PC-3 (cell line): ENCODE measurements at regions not wholly inside any gene's neighbourhood (a gene's known extent, or its start where the extent isn't known, plus 50 kb on each side); places are given as distances from the start of the nearest gene placed in this dataset.

Experiments
- CTCF ChIP-seq: fragments of 300-600 bp; sonication (generic); conservative IDR thresholded peaks from 2 replicates; pipeline ENCODE4 v1.5.1; 2017; ENCODE audit warnings: antibody characterized with exemption, low read depth, mild to moderate bottlenecking, low read length
- EZH2 ChIP-seq: fragments of 300-600 bp; sonication (generic); IDR thresholded peaks from one replicate; pipeline ENCODE4 v1.6.1; 2017; ENCODE audit warnings: antibody characterized with exemption, mild to moderate bottlenecking, low read length; ENCODE audit not compliant: unreplicated experiment
- EZH2phosphoT487 ChIP-seq: fragments of 300-600 bp; sonication (generic); IDR thresholded peaks from 2 replicates; pipeline ENCODE4 v1.6.1; 2018; ENCODE audit warnings: mild to moderate bottlenecking, antibody characterized with exemption, low read length, borderline replicate concordance

GRCh38 chr2:238557431-238557830 lies 130.7 kb downstream of the ASB1 start:
- TF ChIP-seq CTCF (no peak), EZH2phosphoT487 (no peak), EZH2 (no peak)
